ENCODE measurements at regions not wholly inside any gene's neighbourhood (a gene's known extent, or its start where the extent isn't known, plus 50 kb on each side); places are given as distances from the start of the nearest gene placed in this dataset.

DNA sequence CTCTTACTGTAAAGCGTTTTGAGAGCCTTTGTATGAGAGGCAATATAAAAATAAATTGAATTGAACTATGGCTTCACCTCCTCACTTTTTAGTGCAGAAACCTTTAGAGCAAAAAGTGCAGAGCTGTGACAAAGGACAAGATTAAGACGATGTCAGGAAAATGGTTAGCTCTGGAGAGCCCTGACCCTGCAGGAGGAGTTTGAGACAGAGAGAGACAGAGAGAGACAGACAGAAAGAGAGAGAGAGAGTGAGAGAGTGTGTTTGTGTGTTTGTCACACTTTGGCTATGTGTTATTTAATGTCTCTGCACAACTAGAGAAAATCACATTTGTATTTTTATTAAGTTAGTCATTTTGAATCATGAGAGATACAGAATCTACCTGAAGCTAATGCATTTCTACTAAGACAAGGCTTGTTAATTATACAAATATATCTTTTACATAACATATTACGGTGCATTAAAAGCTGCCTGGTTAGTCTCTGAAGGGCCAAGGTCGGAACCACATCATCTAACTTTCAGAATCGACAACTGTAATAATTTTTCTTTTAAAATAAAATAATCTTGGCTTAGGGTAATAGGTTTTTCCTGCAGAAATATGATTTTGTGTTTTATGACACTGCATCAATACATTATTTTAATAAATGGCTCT lies 423.5 kb upstream of the ZEB2 start:
- 42 to 63% methylated on average over 5 of the region's 5 CpGs for WGBS, 2 donors (ENCODE audit: low coverage in 1 of 2)
- Histone ChIP-seq H3K27ac (no peak overlapping the region), H3K9me3 (no peaks in the 10 kb centered on the region), H3K4me3 (no peak overlapping the region), H3K36me3 (no peaks in the 10 kb centered on the region), H3K4me1 (peaks cover 0 to 36% (median 3%) of the 10 kb centered on the region in 3 donors), H3K27me3 (no peaks in the 10 kb centered on the region)
- no peak for ATAC-seq
- TF ChIP-seq POLR2AphosphoS5 (IDR thresholded peaks at IDR 0.05) (no peak), POLR2A (IDR thresholded peaks at IDR 0.05) (no peak), EP300 (IDR thresholded peaks at IDR 0.05) (no peak)
- TF ChIP-seq, protein P1, sequence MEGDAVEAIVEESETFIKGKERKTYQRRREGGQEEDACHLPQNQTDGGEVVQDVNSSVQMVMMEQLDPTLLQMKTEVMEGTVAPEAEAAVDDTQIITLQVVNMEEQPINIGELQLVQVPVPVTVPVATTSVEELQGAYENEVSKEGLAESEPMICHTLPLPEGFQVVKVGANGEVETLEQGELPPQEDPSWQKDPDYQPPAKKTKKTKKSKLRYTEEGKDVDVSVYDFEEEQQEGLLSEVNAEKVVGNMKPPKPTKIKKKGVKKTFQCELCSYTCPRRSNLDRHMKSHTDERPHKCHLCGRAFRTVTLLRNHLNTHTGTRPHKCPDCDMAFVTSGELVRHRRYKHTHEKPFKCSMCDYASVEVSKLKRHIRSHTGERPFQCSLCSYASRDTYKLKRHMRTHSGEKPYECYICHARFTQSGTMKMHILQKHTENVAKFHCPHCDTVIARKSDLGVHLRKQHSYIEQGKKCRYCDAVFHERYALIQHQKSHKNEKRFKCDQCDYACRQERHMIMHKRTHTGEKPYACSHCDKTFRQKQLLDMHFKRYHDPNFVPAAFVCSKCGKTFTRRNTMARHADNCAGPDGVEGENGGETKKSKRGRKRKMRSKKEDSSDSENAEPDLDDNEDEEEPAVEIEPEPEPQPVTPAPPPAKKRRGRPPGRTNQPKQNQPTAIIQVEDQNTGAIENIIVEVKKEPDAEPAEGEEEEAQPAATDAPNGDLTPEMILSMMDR (IDR thresholded peaks at IDR 0.05) = no peak

DNA sequence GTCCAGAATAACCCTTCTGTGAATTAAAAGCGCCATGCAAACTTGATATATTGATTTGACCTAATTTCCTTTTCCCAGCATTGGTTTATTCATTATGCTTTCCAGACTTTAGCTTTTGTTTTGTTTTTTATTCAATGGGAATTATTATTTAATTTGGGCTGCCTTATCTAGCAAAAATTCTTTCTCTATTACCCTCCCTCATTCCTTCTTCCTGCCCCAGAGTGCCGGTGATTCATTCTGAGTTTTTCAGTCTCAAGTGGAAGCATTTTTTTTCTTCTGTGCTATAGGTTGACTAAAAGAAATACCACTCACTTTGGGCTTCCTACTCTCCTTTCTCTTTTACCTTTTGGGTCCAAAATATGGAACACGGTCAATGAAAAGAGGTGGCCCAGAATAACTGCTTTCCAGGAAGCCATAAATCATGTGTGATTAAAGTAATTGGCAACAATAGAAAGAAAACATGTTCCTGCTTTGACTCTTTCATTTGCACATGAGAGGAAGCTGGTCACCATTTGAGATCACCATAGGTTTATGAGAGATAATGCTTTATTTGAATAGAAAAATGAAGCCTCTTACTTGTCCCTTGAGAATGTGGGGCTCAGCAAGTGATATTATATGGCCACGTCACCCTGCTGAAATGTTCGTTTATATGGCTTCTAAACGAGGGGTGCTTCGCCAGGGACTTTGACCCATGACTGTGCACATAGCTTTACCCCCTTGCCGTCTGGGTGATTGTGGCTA lies 422.8 kb upstream of the ZEB2 start:
- Histone ChIP-seq H3K4me1 (peaks cover 3 to 44% (median 4%) of the 10 kb centered on the region in 3 donors), H3K27ac (no peak overlapping the region), H3K36me3 (no peaks in the 10 kb centered on the region), H3K27me3 (no peaks in the 10 kb centered on the region), H3K4me3 (no peak overlapping the region), H3K9me3 (no peaks in the 10 kb centered on the region)
- WGBS, 2 donors (ENCODE audit: low coverage in 1 of 2) = 60 to 77% methylated on average over 8 of the region's 8 CpGs
- TF ChIP-seq, protein P1 (IDR thresholded peaks at IDR 0.05) = no peak
- no peak for TF ChIP-seq POLR2AphosphoS5 (IDR thresholded peaks at IDR 0.05)
- TF ChIP-seq EP300 (IDR thresholded peaks at IDR 0.05) = no peak
- no peak for TF ChIP-seq POLR2A (IDR thresholded peaks at IDR 0.05)
- ATAC-seq = no peak

GRCh38 chr2:144941743-144942488 lies 422.0 kb upstream of the ZEB2 start:
- H3K27me3 ChIP-seq = no peaks in the 10 kb centered on the region
- peaks cover 3 to 51% (median 6%) of the 10 kb centered on the region in 3 donors for H3K4me1 ChIP-seq
- no peak overlapping the region for H3K27ac ChIP-seq
- no peaks in the 10 kb centered on the region for H3K9me3 ChIP-seq
- WGBS, 2 donors (ENCODE audit: low coverage in 1 of 2) = 74 to 85% methylated on average over 5 of the region's 5 CpGs
- TF ChIP-seq EP300 (IDR thresholded peaks at IDR 0.05) (no peak), POLR2AphosphoS5 (IDR thresholded peaks at IDR 0.05) (no peak), POLR2A (IDR thresholded peaks at IDR 0.05) (no peak)
- TF ChIP-seq, protein P1 (IDR thresholded peaks at IDR 0.05) = no peak
- no peak overlapping the region for H3K4me3 ChIP-seq
- no peaks in the 10 kb centered on the region for H3K36me3 ChIP-seq
- no peak for ATAC-seq

- Histone ChIP-seq H3K4me1 (peaks cover 3 to 60% (median 6%) of the 10 kb centered on the region in 3 donors), H3K27ac (no peak overlapping the region), H3K4me3 (no peak overlapping the region), H3K36me3 (no peaks in the 10 kb centered on the region), H3K9me3 (no peaks in the 10 kb centered on the region), H3K27me3 (no peaks in the 10 kb centered on the region)
- TF ChIP-seq, protein P1 (IDR thresholded peaks at IDR 0.05) = no peak
- TF ChIP-seq EP300 (IDR thresholded peaks at IDR 0.05) = no peak
- WGBS, 2 donors (ENCODE audit: low coverage in 1 of 2) = 80 to 82% methylated on average over 3 to 5 of the region's 5 CpGs
- ATAC-seq = no peak
Observed at GRCh38 chr2:144939590-144939989, 419.7 kb upstream of the ZEB2 start.
